ENCODE measurements at regions not wholly inside any gene's neighbourhood (a gene's known extent, or its start where the extent isn't known, plus 50 kb on each side); places are given as distances from the start of the nearest gene placed in this dataset.

DNA sequence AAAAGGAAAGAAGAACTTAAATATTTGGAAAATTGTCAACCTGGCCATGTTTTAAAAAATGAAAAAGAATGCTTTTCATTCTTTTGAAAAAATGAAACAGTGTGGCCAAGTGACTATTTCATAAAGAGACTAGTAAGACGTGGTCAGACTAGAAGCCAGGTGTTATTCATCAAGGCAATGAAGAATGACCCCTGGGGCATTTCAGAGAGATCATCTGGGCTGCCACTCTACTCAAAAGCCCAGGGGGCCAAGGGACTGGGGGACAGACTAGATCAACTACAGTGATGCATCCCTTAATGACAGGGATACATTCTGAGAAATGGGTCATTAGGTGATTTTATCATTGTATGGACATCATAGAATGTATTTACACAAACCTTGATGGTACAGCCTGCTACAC lies 199.4 kb downstream of the STK31 start:
- intact Hi-C loops (cut with DNase I): no loop called here
- no peak for DNase-seq
- H3K4me3 ChIP-seq: no peak overlapping the region
- H3K9me3 ChIP-seq: no peaks in the 10 kb centered on the region
- no peak overlapping the region for H3K27ac ChIP-seq
- H3K36me3 ChIP-seq: no peaks in the 10 kb centered on the region
- H3K4me1 ChIP-seq: no peaks in the 10 kb centered on the region
- TF ChIP-seq, protein P1, sequence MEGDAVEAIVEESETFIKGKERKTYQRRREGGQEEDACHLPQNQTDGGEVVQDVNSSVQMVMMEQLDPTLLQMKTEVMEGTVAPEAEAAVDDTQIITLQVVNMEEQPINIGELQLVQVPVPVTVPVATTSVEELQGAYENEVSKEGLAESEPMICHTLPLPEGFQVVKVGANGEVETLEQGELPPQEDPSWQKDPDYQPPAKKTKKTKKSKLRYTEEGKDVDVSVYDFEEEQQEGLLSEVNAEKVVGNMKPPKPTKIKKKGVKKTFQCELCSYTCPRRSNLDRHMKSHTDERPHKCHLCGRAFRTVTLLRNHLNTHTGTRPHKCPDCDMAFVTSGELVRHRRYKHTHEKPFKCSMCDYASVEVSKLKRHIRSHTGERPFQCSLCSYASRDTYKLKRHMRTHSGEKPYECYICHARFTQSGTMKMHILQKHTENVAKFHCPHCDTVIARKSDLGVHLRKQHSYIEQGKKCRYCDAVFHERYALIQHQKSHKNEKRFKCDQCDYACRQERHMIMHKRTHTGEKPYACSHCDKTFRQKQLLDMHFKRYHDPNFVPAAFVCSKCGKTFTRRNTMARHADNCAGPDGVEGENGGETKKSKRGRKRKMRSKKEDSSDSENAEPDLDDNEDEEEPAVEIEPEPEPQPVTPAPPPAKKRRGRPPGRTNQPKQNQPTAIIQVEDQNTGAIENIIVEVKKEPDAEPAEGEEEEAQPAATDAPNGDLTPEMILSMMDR (IDR thresholded peaks at IDR 0.05): no peak
- H3K27me3 ChIP-seq: no peaks in the 10 kb centered on the region
- ATAC-seq: no peak

DNA sequence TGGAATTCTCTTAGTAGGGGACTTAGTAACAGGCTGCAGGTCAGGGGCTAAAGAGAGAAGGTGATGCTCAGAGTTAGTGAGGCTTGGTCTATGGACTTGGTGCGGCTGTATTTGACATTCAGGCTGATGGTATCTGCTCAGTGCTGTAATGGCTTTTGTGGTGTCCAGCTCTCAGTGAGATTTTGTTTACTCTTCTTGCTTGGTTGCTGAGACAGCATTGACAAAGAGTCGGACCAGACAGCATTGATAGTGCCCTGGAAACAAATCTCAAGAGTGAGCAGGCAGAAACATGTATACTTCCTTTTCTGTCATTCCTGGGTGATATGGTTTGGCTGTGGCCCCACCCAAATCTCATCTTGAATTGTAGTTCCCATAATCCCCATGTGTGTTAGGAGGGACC lies 202.0 kb downstream of the STK31 start:
- intact Hi-C loops (cut with DNase I): no loop called here
- ATAC-seq (no peak), DNase-seq (no peak)
- no peak overlapping the region for H3K27ac ChIP-seq
- TF ChIP-seq, protein P1 (IDR thresholded peaks at IDR 0.05): no peak
- no peaks in the 10 kb centered on the region for H3K4me1 ChIP-seq
- H3K36me3 ChIP-seq: no peaks in the 10 kb centered on the region
- no peaks in the 10 kb centered on the region for H3K27me3 ChIP-seq
- H3K9me3 ChIP-seq: no peaks in the 10 kb centered on the region
- H3K4me3 ChIP-seq: no peak overlapping the region

DNA sequence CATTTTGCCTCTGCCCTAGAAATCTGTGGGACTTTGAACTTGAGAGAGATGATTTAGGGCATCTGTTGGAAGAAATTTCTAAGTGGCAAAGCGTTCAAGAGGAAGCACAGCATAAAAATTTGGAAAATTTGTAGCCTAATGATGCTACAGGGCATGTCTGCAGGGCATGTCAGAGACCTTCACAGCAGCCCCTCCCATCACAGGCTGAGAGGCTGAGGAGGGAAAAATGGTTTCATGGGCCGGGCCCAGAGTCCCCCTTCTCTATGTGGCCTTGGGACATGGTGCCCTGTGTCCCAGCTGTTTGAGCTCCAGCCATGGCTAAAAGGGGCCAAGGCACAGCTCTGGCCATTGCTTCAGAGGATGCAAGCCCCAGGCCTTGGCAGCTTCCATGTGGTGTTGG lies 203.0 kb downstream of the STK31 start:
- TF ChIP-seq, protein P1 (IDR thresholded peaks at IDR 0.05): no peak
- no peaks in the 10 kb centered on the region for H3K27me3 ChIP-seq
- DNase-seq (no peak), ATAC-seq (no peak)
- H3K9me3 ChIP-seq: no peaks in the 10 kb centered on the region
- H3K36me3 ChIP-seq: no peaks in the 10 kb centered on the region
- H3K4me3 ChIP-seq: no peak overlapping the region
- H3K4me1 ChIP-seq: no peaks in the 10 kb centered on the region
- H3K27ac ChIP-seq: no peak overlapping the region
- intact Hi-C loops (cut with DNase I): no loop called here

DNA sequence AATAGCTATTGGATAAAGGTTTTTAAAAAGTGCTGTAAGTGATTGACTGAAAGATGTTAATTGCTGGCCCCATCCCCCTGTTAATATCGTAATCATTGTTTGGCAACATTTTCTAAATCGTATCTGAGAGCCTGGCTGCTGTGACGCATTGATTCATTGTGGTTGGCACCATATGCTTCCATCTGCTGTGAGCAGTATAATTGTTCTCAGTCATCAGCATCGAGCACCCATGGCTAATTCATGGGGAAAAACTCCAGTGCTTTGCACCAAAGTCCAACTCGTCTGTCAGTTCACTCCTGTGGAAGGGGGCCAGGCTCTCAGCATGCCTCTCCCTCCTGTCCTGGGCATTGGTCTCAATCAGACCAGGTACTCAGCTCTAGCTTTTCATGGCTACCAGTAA lies 205.2 kb downstream of the STK31 start:
- Histone ChIP-seq H3K27ac (no peak overlapping the region), H3K9me3 (no peaks in the 10 kb centered on the region), H3K36me3 (no peaks in the 10 kb centered on the region), H3K4me3 (no peak overlapping the region), H3K27me3 (no peaks in the 10 kb centered on the region), H3K4me1 (no peaks in the 10 kb centered on the region)
- no peak for ATAC-seq
- TF ChIP-seq, protein P1 (IDR thresholded peaks at IDR 0.05): no peak
- intact Hi-C loops (cut with DNase I): no loop called here
- no peak for DNase-seq

DNA sequence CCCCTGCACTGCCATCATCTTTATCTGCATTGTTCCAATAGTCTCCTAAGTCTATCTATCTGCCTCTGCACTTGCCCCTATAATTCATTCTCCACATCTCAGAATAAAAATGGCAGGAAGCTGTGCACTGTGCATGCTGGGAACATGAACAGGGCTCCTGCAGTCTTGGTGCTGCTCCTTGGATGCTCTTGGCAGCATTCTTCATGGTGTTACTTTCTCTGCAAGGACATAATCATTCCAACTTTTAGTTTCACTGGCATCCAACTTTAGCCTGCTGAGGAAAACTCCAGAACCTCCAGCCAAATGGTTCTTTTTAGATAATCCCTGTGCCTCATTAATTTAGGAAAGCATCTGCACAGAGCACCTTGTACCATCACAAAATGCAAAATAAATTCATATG lies 208.3 kb downstream of the STK31 start:
- Histone ChIP-seq H3K9me3 (no peaks in the 10 kb centered on the region), H3K27me3 (no peaks in the 10 kb centered on the region)
- TF ChIP-seq, protein P1 (IDR thresholded peaks at IDR 0.05): no peak

DNA sequence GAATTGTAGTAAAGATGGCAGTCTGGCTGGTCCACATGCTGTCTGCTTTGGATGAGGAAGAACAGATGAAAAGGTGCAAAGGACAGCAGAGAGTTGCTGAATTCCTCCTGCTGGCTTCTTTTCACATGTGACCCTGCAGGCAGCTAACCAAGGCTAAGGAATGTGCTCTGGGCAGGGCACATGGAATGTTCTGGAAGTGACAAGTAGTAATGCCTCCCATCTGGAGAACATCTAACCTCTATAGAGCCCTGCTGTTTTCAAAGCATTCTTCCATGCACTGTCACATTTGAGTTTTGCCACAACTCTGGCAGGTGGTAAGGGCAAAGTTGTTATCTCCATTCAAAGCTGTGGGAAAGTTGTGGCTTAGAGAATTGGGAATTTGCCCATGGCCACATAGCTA lies 208.8 kb downstream of the STK31 start:
- Histone ChIP-seq H3K27me3 (no peaks in the 10 kb centered on the region), H3K4me1 (no peaks in the 10 kb centered on the region), H3K4me3 (no peak overlapping the region), H3K27ac (no peak overlapping the region), H3K9me3 (no peaks in the 10 kb centered on the region), H3K36me3 (no peaks in the 10 kb centered on the region)
- TF ChIP-seq, protein P1 (IDR thresholded peaks at IDR 0.05): no peak
- peak; percentile 62 for ATAC-seq
- intact Hi-C loops (cut with DNase I): no loop called here
- no peak for DNase-seq

More for the DNA sequence above, 208.3 kb downstream of the STK31 start:
- Histone ChIP-seq H3K36me3 (no peaks in the 10 kb centered on the region), H3K27ac (no peak overlapping the region), H3K4me3 (no peak overlapping the region), H3K4me1 (no peaks in the 10 kb centered on the region)
- ATAC-seq: no peak
- DNase-seq: no peak
- intact Hi-C loops (cut with DNase I): no loop called here

Data from upper lobe of right lung (tissue), 1 donor.